ENCODE measurements at regions not wholly inside any gene's neighbourhood (a gene's known extent, or its start where the extent isn't known, plus 50 kb on each side); places are given as distances from the start of the nearest gene placed in this dataset.
A peak's percentile ranks its signal among the peaks of the same experiment; 100 is the strongest.

GRCh38 chr10:128263891-128264688 is 137.9 kb upstream of the MKI67 start:
- H3K27ac Mint-ChIP-seq: no peak overlapping the region
- no peaks in the 10 kb centered on the region for H3K9me3 Mint-ChIP-seq
- no peaks in the 10 kb centered on the region for H3K36me3 Mint-ChIP-seq
- ATAC-seq (no peak), DNase-seq (ENCODE audit: low spot score in 2 of 2) (peak in 1 of 2 donors; percentile 49)

GRCh38 chr10:128265596-128265995 is 139.4 kb upstream of the MKI67 start:
- no peak for ATAC-seq
- no peaks in the 10 kb centered on the region for H3K9me3 Mint-ChIP-seq
- H3K27ac Mint-ChIP-seq: no peak overlapping the region
- H3K36me3 Mint-ChIP-seq: no peaks in the 10 kb centered on the region
- DNase-seq (ENCODE audit: low spot score in 2 of 2): no peak

- H3K9me3 Mint-ChIP-seq: no peaks in the 10 kb centered on the region
- no peak for ATAC-seq
- DNase-seq (ENCODE audit: low spot score in 2 of 2): no peak
- no peak overlapping the region for H3K27ac Mint-ChIP-seq
- no peaks in the 10 kb centered on the region for H3K36me3 Mint-ChIP-seq
Observed at GRCh38 chr10:128267581-128267980, 141.4 kb upstream of the MKI67 start.

- Mint-ChIP-seq H3K36me3 (no peaks in the 10 kb centered on the region), H3K9me3 (no peaks in the 10 kb centered on the region), H3K27ac (no peak overlapping the region)
- peak in 1 of 2 donors; percentile 52 for ATAC-seq
- peak in 1 of 2 donors; percentile 47 for DNase-seq (ENCODE audit: low spot score in 2 of 2)
Observed at GRCh38 chr10:128268015-128268722, 141.9 kb upstream of the MKI67 start.

GRCh38 chr10:128274938-128275337 is 148.7 kb upstream of the MKI67 start:
- no peak for DNase-seq (ENCODE audit: low spot score in 2 of 2)
- Mint-ChIP-seq H3K36me3 (no peaks in the 10 kb centered on the region), H3K9me3 (no peaks in the 10 kb centered on the region), H3K27ac (no peak overlapping the region)
- ATAC-seq: peak in 1 of 2 donors; percentile 61

GRCh38 chr10:128275388-128276177 is 149.4 kb upstream of the MKI67 start:
- ATAC-seq (no peak), DNase-seq (ENCODE audit: low spot score in 2 of 2) (no peak)
- H3K9me3 Mint-ChIP-seq: no peaks in the 10 kb centered on the region
- H3K27ac Mint-ChIP-seq: no peak overlapping the region
- H3K36me3 Mint-ChIP-seq: no peaks in the 10 kb centered on the region

- no peak for ATAC-seq
- H3K27ac Mint-ChIP-seq: no peak overlapping the region
Observed at GRCh38 chr10:128277267-128277840, 151.1 kb upstream of the MKI67 start.

GRCh38 chr10:128278362-128278761 is 152.1 kb upstream of the MKI67 start:
- H3K27ac Mint-ChIP-seq: no peak overlapping the region
- H3K9me3 Mint-ChIP-seq: no peaks in the 10 kb centered on the region
- DNase-seq (ENCODE audit: low spot score in 2 of 2) (no peak), ATAC-seq (no peak)
- no peaks in the 10 kb centered on the region for H3K36me3 Mint-ChIP-seq

More at GRCh38 chr10:128277267-128277840, 151.1 kb upstream of the MKI67 start:
- Mint-ChIP-seq H3K9me3 (no peaks in the 10 kb centered on the region), H3K36me3 (no peaks in the 10 kb centered on the region)
- DNase-seq (ENCODE audit: low spot score in 2 of 2): no peak

GRCh38 chr10:128280271-128280670 is 154.0 kb upstream of the MKI67 start:
- no peak overlapping the region for H3K27ac Mint-ChIP-seq
- DNase-seq (ENCODE audit: low spot score in 2 of 2): no peak
- no peak for ATAC-seq
- H3K36me3 Mint-ChIP-seq: no peaks in the 10 kb centered on the region
- H3K9me3 Mint-ChIP-seq: no peaks in the 10 kb centered on the region

- no peak for DNase-seq (ENCODE audit: low spot score in 2 of 2)
- Mint-ChIP-seq H3K9me3 (no peaks in the 10 kb centered on the region), H3K27ac (no peak overlapping the region), H3K36me3 (no peaks in the 10 kb centered on the region)
- ATAC-seq: no peak
Observed at GRCh38 chr10:128281343-128281742, 155.1 kb upstream of the MKI67 start.

- ATAC-seq (no peak), DNase-seq (ENCODE audit: low spot score in 2 of 2) (no peak)
- H3K36me3 Mint-ChIP-seq: no peaks in the 10 kb centered on the region
- no peak overlapping the region for H3K27ac Mint-ChIP-seq
- H3K9me3 Mint-ChIP-seq: no peaks in the 10 kb centered on the region
Observed at GRCh38 chr10:128281861-128282260, 155.6 kb upstream of the MKI67 start.

GRCh38 chr10:128286141-128286761 is 160.0 kb upstream of the MKI67 start:
- no peaks in the 10 kb centered on the region for H3K36me3 Mint-ChIP-seq
- no peak overlapping the region for H3K27ac Mint-ChIP-seq
- DNase-seq (ENCODE audit: low spot score in 2 of 2): no peak
- H3K9me3 Mint-ChIP-seq: peaks cover 0 to 5% of the 10 kb centered on the region in 2 donors
- ATAC-seq: no peak

- DNase-seq (ENCODE audit: low spot score in 2 of 2) (no peak), ATAC-seq (no peak)
- peaks cover 0 to 5% of the 10 kb centered on the region in 2 donors for H3K9me3 Mint-ChIP-seq
- no peaks in the 10 kb centered on the region for H3K36me3 Mint-ChIP-seq
- H3K27ac Mint-ChIP-seq: no peak overlapping the region
Observed at GRCh38 chr10:128286762-128287500, 160.7 kb upstream of the MKI67 start.

- ATAC-seq: no peak
- H3K27ac Mint-ChIP-seq: no peak overlapping the region
- DNase-seq (ENCODE audit: low spot score in 2 of 2): no peak
- H3K36me3 Mint-ChIP-seq: no peaks in the 10 kb centered on the region
- H3K9me3 Mint-ChIP-seq: peaks cover 0 to 5% of the 10 kb centered on the region in 2 donors
Observed at GRCh38 chr10:128287921-128288320, 161.7 kb upstream of the MKI67 start.

GRCh38 chr10:128289621-128290020 is 163.4 kb upstream of the MKI67 start:
- no peaks in the 10 kb centered on the region for H3K36me3 Mint-ChIP-seq
- no peak overlapping the region for H3K27ac Mint-ChIP-seq
- DNase-seq (ENCODE audit: low spot score in 2 of 2) (no peak), ATAC-seq (no peak)
- peaks cover 0 to 5% of the 10 kb centered on the region in 2 donors for H3K9me3 Mint-ChIP-seq

- Mint-ChIP-seq H3K36me3 (no peaks in the 10 kb centered on the region), H3K27ac (no peak overlapping the region), H3K9me3 (peaks cover 4 to 5% of the 10 kb centered on the region in 2 donors)
- DNase-seq (ENCODE audit: low spot score in 2 of 2) (no peak), ATAC-seq (no peak)
Observed at GRCh38 chr10:128295003-128295402, 168.8 kb upstream of the MKI67 start.

Data from activated naive CD4-positive, alpha-beta T cell treated with anti-CD3 and anti-CD28 coated beads, Interleukin-2, amount 50 U/mL, for 72 hours (primary cell).